ENCODE measurements at regions not wholly inside any gene's neighbourhood (a gene's known extent, or its start where the extent isn't known, plus 50 kb on each side); places are given as distances from the start of the nearest gene placed in this dataset.

DNA sequence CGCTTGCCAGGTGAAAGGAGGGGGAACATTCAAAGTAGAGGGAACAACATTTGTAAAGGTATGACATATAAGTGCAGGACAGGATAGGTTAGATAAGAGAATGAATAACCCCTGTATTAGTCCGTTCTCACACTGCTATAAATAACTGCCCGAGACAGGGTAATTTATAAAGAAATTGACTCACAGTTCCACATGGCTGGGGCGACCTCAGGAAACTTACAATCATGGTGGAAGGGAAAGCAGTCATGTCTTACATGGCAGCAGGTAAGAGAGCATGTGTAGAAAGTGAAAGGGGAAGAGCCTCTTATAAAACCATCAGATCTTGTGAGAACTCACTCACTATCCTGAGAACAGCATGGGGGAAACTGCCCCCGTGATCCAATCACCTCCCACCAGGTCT lies 223.8 kb downstream of the SOX9 start:
- no peak for DNase-seq

DNA sequence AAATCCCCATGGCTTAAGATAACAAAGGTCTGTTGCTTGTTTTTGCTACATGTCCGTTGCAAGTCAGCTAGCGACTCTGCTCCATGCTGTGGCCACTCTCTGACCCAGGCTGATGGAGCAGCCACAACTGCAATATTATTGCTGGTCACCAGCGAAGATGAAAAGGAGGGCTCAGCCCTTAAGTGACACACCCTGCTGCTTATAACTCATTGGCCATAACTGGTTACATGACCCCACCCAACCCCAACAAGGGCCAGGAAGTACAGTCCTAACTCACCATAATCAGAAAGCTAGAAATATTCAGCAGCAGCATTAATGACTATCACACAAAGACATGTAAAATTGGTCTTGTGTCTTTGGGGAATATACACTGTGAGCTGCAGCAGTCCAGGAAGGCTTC lies 224.3 kb downstream of the SOX9 start:
- DNase-seq = no peak

DNA sequence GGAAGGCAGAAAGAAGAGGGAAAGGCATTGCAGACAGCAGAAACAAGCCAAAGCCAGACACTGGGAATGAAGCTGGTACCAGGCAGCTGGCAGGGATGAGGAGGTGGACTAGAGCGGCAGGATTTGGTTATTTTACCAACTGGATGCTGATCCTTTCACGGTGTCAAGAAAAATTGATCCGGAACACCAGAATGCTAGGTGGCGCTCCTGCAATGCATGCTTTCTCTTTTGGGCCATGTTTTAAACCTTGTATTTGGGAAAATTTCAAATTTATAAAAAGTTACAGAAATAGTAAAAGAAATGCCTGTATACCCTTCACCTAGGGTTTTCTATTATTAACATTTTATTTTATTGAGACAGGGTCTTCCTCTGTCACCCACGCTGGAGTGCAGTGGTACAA lies 224.7 kb downstream of the SOX9 start:
- DNase-seq = no peak

DNA sequence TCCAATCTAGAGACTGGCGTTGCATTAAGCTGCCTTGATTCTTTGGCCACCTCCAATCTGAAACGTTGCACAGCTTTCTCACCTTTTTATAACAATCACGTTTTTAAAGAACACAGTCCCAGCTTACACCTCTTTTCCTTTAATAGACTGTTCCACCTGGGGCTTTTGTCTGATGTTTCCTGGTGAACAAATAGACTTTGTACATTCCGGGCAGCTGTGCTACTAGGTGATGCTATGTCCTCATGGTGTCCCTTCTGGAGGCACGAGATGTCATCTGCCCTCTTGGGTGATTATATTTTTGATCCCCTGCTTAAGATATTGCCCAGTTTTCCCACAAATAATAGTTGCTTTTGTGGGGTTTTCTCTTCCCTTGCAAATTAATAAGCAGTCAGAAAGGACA lies 225.5 kb downstream of the SOX9 start:
- no peak for DNase-seq

DNA sequence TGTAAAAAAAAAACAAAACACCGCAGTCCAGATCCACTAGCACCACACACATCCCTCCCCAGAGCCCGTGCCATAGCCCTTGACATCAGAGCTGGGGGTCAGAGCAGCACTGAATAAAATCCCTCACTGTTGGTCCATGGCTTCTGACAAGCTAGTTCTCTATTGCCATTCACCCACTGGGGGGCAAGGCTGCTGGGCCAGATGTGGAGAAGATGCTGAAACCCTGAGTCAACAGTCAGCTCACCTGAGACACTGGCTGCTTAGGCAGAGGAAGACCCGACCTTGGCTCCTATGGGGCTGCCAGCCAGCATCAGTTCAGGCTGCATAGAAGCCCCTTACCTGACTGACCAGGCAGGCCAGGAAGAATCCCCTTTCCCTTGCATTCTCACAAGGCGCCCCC lies 228.2 kb downstream of the SOX9 start:
- no peak for DNase-seq

DNA sequence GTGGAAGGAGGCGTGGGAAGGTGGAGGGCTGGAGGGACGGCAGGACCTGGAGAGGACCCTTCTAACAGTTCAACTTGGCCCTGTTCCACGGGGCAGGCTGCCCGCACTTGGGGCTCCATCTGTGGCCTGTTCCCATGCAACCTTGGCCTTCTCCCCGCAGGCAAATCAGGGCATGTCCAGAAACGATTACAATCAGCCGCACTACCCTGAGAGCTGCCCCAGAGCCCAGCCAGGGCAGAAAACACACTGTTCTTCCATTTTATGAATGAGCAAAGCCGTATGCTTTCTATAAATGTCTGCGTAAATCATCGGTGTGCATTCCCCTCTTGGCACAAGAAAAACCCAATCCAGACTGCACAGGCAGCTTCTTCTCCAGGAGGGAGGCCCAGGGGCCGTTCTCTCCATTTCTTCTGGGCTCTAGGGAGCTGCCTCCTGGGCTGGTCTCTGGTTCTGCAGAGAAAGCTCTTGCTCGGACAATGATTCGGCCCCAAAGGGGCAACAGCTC lies 228.7 kb downstream of the SOX9 start:
- no peak for DNase-seq

DNA sequence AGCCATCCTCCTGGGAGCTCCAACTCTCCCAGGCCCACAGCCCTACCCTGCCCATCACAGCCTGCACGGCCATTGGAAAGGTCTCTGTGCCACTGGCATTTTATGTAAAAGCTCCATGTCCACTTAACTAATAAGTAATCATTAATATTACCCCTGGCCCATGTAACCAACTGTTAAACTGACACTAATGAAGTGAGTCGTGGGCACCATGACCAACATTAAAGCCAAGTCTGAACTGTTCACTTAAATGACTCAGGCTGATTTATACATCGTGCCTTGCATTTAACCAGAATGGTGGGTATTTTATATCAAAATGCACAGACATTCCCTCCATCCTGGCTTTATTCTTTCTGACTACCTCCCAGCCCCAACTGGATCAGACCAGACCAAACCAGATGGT lies 229.3 kb downstream of the SOX9 start:
- DNase-seq = no peak

DNA sequence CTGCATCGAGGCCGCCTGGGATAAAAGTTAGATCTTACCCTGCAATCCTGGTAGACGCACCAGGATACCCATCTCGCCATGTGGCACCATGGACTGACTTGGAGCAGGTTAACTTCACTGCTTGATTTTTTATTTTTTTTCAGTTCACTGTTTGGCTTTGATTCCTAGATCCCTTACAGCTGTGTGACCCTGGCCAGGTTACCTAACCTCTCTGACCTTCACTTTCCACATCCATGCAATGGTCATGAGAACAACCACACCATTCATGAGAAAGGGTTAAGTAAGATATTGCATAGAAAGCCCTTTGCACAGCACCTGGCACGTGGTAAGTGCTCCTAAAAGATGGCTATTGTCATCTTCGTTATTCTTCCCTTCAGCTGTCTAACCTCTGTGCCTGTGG lies 230.5 kb downstream of the SOX9 start:
- DNase-seq = no peak

DNA sequence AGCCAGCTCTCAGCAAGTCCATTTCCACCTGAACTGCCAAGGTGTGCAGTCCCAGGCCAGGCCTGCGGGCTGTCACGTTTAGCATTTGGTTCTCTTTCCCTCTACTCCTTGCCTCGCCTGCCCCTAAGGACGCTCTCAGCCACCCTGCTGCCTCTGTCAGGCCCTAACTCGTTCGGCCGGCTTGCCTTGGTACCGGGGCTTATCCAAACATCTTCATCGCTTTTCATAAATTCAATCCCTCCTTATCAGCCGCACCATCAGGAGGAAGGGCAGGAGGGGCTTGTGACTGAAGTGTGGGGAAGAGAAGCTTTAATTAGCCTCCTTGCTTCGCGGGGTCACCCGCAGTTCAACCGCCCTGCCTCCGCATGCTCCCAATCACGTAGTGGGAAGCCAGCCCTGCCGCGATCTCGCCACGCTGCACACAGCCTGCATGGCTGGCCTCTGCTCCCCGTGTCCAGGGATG lies 231.1 kb downstream of the SOX9 start:
- no peak for DNase-seq

DNA sequence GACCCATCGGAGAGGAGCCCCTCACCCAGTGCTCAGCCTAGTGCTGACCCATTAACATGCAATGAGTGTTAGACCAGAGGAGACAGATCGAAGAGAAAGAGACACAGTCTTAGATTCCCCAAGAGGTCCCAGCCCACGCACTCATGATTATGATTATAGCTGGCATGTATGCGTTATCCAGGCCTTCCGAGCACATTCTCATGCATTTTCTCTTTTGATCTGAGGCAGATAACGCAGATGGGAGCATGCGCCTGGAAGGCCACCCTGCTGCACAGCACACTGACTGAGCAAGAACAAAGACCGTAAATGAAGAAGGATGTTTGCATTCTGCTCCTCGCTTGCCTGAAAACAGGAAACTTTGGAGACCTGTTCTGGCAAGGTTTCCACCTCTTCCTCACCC lies 232.7 kb downstream of the SOX9 start:
- DNase-seq = no peak

DNA sequence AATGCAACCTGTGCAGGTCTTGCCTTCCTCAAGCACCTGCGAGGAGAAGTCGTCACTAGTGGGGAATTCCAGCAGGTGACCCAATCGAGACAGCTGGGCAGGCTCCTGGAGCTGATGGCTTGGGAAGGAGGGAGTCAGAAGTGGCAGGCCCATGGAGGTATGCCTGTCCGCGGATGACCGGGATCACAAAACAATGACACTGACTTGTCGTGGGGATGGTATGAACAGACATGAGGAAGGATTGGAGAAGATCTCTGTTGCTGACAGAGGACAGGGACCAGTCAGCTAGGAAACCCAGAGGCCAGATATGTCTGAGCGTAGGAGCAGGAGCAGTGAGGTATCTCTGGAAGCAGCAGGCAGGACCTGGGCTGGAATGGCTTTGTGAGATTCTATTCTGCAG lies 233.3 kb downstream of the SOX9 start:
- DNase-seq = no peak

DNA sequence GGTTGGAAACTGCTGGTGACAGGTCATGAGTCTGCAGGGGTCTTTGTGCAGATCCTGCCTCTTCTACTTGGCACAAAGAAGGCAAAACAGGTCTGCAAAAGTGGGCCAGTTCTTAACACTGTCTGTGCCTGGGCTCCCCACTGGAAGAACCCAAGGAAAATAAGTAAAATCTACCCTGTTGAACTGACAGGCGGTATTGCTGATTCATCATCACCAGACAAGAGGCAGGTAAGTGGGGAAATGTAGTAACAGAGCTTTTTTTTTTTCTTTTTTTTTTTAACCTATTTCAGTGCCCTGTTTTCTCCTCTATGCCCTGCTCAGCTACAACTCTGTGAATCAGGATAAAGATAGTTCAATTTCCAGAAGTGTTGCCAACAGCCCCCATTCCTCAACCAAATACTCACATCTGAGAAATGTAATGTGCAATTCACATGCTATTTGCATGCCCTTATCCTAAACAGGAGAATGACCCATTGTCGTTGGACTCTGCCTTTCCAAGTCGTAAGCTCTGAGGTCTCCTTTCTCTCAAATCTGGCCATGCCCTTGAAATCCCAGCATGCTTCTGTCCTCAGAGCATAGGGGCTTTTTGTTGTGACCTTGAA lies 237.0 kb downstream of the SOX9 start:
- no peak for DNase-seq

DNA sequence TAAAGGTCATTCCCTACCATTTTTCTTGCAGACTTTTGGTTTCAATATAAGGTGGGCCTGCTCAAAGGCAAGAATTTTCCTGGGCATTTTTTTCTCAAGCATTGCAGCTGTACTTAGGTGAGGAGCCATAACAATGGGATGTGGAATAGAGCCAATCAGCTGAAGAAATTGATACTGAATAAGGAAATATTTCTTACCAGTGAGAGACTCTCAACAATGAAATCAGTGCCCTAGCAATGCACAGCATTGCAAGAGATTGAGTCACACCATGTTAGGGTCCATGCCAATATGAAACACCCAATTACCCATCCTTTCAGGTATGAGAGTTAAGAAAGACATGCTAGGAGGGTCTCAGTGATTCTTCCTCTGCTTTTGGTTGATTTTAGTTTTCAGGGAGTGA lies 237.6 kb downstream of the SOX9 start:
- no peak for DNase-seq

DNA sequence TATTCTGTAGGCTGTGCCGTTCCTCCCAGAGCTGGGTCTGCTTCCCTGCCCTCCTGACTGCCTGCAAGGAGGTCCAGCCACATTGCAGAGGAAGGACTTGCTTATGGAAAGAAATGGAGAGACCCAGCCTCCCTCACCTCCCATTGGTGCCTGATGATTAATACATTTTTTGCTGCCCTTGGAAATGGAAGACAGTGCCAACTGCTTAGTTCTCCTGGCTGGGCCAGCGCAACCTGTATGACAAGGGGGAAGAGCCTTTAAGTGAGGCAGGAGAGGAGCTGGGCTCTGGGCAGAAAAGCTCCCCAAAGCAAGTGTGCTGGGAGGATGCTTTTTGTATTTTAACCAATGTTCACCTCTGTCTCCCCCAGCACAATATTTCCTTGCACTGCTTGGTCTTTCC lies 238.5 kb downstream of the SOX9 start:
- no peak for DNase-seq

DNA sequence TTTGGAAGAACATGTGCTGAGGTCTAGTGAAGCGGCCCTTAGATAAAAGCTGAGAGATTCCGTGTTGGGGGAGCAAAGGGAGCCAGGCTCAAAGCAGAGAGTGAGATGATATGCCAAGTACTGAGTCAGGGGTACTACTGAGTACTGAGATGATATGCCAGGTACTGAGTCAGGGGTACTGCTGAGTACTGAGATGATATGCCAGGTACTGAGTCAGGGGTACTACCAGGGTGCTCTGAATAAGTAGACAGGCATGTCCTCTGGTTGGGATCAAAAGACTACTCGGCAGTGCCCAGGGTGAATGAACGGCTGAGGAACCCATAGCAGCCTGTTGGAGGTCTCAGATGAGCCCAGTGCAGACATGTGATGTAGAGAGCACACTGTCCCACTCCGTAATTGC lies 239.0 kb downstream of the SOX9 start:
- DNase-seq = no peak

DNA sequence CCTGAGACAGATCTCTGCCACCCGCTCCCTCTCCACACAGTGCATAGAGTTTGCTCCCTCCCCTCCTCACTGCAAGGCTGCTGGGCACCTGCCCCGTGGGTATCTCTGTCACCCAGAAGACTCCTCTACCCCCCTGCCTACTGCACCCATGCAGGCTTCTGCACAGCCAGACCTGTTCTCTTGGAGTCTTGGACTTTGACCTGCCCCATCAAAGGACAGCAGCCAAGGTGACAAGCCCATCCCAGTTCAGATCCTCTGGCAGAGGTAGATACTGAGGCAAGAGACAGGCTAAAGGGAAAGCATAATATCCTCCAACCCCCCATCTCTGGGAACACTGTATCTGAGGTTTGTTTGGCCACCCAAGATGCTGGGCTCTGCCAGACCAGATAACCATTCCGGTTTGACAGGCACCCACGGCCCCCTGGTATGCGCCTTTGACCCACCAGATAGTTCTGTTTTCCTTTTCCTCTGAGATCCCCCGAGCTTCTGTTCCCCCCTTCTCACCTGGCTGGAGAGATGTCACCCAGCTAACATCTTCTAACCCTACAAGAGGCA lies 239.6 kb downstream of the SOX9 start:
- no peak for DNase-seq

DNA sequence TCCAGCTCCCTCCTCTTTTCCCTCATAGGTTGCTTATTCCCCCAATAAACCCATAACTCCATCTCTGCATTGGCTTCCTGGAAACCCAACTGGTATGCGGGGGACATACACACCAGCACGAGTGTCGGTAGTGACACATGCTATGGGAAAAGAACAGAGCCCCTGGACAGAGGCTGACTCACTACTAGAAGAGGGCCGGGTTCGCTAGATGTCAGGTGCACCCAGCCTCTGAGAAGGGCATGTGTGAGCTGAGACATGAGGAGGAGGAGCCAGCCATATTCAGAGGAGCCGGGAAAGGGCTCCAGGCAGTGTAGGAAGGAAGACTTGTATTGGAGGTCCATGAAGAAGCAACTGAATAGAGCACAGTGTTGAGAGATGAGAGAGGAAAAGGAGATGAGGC lies 241.1 kb downstream of the SOX9 start:
- no peak for DNase-seq

DNA sequence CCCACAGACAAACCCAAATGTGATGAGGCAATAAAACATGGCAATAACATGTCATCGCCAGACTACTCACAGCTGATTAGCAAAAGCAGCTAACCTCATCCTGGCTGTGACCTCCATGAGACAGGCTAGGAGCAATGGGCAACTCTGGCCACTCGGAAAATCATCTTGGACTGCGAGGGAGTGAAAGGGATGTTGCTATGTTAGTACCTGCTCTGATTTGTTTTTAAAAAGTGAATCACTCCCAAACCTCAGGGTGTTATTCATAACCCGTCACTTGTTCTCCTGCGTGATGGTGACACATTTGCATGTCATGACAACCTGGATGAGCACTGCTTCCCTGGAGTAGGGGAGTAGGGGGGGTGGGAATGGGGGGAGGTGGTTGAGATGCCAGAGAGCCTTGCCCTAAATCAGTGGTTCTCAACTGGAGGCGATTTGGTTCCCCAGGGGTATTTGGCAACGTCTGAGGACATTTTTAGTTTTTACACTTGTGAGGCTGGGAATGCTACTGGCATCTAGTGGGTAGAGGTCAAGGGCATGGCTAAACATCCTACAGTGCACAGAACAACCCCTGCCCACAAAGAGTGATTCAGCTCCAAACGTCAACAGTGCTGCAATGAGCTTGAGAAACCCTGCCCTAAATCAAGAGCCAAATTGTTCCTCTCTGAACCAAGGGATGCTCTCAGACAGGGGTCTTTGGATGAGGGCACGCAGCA lies 241.7 kb downstream of the SOX9 start:
- DNase-seq = no peak

DNA sequence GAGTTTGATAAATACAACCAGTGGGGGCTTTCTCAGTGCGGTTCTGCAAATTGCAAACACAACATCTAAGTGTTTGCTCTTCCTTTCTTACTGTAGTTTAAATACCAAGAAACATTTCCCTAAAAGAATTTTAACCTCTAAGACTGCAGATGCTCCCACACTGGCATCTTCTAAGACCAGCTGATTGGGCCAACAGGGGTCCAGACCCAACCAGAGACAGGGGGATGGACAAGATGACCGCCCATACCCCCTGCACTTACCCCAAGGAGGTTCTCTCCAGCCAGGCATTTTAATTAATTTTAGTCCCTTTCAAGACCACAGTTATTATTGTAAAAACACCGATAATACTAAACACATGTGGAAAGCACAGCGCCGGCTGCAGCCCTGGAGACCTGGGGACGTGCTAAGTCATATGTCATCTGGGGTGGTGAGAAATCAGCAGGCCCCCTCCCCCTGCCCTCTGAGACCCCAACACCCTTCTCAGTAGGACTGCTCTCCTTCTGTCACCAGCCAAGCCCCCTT lies 242.3 kb downstream of the SOX9 start:
- no peak for DNase-seq

DNA sequence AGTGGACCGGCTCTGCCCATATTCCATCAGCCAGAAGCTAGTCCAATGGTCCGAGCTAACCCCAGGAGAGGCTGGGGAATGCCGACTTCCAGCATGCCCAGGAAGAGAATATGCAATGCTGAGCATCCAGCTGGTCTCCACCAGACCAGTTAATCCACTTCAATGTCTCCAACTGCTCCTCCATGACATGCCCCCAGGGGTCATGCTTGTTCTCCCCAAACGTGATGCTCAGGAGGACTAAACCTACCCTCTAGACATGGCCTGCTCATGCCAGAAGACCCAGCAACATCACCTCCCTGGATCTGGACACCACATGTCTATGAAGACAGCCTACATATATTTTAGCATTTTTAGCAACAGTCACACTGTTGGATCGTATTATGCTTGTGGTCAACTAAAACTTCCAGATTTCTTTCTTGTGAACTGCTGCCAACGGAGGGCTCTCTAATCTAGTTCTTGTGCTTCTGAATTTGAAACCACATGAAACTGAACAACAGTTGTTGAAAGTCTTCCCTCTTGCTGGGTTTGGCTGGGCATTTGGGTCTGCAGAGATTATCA lies 245.1 kb downstream of the SOX9 start:
- no peak for DNase-seq

DNA sequence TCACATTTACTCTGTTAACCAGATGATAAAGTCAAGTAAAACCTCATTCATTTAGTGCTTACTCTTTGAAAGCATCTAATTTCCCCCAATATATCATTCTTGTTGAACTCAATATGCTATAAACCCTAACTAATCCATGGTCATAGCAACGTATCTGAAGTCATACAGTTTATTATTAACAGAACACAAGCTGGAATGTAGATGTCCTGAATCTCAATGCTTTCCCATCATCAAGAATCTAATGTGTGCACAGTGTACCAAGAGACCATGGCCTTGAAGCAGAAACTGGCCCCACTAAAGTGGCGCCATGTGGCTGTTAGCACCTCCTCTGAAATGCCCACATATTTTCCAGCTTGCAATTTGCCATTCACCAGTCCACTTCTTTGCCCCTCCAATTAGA lies 245.8 kb downstream of the SOX9 start:
- DNase-seq = no peak

DNA sequence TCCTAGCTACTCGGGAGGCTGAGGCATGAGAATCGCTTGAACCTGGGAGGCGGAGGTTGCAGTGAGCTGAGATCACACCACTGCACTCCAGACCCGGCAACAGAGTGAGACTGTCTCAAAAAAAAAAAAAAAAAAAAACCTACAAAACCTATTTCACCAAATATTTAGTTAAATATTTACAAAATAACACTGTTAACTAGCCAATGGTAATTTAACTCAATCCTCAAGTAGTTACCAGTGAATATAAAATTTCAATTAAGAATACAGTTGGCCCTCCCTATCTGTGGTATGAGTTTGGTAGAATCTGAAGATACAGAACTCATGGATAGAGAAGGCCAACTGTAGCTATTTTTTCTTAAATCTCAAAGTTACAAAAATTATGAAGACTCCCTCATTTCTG lies 247.4 kb downstream of the SOX9 start:
- no peak for DNase-seq

DNA sequence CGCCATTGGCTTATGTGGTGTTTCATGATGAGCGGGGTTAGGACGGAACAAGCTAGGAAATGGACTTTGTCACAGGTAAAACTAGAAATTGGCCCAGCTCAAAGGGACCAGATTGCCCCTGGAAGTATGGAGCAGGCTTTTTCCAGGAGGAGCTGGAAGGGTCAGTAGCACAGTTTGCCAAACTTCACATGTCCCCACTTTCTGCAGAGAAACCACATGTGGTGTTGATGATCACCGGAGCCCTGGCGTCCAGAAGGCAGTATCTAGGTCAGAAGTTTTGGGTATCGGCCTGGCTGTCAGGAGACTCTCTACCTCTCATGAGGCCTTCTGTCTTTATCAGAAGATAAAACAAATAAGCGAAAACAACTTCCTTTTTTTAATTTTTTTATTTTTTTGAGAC lies 248.5 kb downstream of the SOX9 start:
- no peak for DNase-seq

DNA sequence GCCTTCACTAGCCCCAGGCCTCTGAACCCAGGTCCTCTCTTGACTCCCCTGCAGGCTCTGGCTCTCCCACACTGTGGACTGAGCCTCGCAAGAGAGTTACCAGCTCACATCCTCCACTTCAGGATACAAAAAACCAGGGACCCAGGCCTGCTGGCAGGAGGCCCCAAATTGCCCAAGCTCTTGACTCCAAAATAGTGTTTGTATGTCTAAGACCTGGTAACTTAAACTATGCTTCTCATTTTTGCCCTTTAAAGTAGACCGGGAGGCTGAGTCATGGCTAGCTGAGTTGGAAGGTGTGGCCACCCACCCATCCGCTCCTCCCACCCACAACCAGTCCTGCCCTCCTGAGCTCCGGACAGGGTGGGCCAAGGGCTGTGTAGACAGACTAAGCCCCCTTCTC lies 250.0 kb downstream of the SOX9 start:
- no peak for DNase-seq
